AG04450 (cell line): ENCODE measurements at regions not wholly inside any gene's neighbourhood (a gene's known extent, or its start where the extent isn't known, plus 50 kb on each side); places are given as distances from the start of the nearest gene placed in this dataset.

Experiments
- CTCF ChIA-PET: fragments of 300-600, 350-600 bp; formaldehyde crosslinking; extraction: SDS; loops from one replicate; lab custom pipeline; 2022; ENCODE audit warnings: antibody characterized with exemption, inconsistent platforms; lab: Charles Lee
- POLR2A ChIA-PET: fragments of 350-600 bp; formaldehyde crosslinking; extraction: SDS; loops from one replicate; lab custom pipeline; 2021; ENCODE audit warnings: antibody characterized with exemption, inconsistent platforms; lab: Yijun Ruan, JAX
- DNase-seq: peaks from one replicate; pipeline ENCODE4 v3.0.0-alpha.2; 2011; ENCODE audit warnings: low read depth, low spot score
- H3K27ac ChIP-seq: one replicate; pipeline ENCODE4 v1.5.1; 2012; ENCODE audit warnings: low read depth, low read length, control low read depth
- H3K27me3 ChIP-seq: one replicate; pipeline ENCODE4 v1.6.0; 2012; ENCODE audit warnings: low read length; ENCODE audit not compliant: control insufficient read depth, insufficient read depth
- H3K4me3 ChIP-seq: 2 replicates; pipeline ENCODE4 v1.5.1; 2011; ENCODE audit warnings: mild to moderate bottlenecking, low read depth, low read length, control low read depth
- H3K9me3 ChIP-seq: 2 replicates; pipeline ENCODE4 v1.5.1; 2012; ENCODE audit warnings: low read length; ENCODE audit not compliant: control insufficient read depth, insufficient read depth
- CTCF ChIP-seq: IDR thresholded peaks from 2 replicates; pipeline ENCODE4 v1.5.1; 2011; ENCODE audit warnings: low read depth, low read length, control low read depth, inconsistent platforms

DNA sequence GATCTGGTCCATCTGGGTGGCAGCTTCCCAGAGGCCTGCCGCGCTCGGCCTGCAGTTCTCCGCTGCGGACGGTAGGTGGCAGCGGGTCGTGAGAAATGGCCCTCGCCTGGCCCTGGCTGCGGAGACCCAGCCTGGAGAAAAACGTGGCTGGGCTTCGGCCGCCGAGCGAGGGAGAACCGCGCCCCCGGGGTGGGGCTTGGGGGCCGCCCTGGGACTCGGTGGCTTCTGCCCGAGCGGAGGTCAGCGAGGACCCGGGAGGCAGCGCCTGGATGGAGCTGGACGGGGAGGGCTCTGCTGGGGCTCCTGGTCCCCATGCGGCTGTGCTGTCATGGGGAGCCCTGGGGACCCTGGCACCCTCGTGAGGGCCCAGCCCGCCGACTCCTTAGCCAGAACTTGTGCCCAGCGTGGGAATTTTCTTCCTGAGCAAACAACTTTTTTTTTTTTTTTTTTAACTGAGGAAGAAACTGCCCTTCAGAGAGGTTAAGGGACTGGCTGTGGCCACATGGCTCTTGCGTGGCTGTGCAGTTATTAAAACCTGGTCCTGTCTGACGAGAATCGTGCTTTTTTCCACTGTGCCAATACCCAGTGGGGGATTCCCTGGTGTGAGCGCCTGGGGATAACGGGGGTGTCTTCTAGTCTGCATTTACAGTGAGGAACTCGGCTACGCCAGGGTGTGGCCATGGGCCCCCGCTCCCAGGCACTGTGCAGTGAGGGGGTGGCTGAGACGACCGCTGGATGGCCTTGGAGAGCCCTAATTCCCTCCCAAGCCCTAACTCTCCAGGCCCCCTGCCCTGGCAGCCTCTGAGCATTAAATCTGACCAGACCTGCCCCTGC, 535.6 kb downstream of the INSC start:
- peak; percentile 82 for DNase-seq
- CTCF ChIA-PET = interaction anchor here (0.6 to 3.8 kb wide), 48 partner anchors 9 to 1116 kb away, joined by 3 to 51 read pairs (median 3); no protein-coding TSS in a partner anchor
- no peaks in the 10 kb centered on the region for H3K9me3 ChIP-seq
- peak; percentile 95 for TF ChIP-seq CTCF
- H3K27ac ChIP-seq = peak overlapping the region; percentile 31
- H3K4me3 ChIP-seq = peak overlapping the region; percentile 59
- POLR2A ChIA-PET = interaction anchor here (0.6 to 1.5 kb wide), 5 partner anchors 70 to 956 kb away, joined by 3 to 5 read pairs (median 4); no protein-coding TSS in a partner anchor
- no peaks in the 10 kb centered on the region for H3K27me3 ChIP-seq

DNA sequence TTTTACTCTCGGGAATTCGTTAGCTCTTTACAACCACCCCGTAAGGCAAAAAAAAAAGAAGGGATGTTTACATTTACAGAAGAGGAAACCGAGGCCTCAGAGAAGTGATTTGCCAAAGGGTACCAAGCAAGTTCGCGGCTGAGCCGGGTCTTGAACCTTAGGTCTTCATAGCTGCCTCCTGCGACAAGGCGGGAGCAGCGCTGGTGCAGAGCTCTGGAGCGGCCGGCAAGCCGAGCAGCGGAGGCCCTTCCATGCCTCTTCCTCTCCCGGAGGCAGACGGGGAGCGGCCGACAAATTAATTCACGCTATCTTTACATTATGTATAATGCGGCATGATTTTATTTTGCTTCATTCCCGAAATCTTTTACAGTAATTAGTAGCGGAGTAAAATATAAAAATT, 536.3 kb downstream of the INSC start:
- TF ChIP-seq CTCF = no peak
- no peaks in the 10 kb centered on the region for H3K27me3 ChIP-seq
- CTCF ChIA-PET = interaction anchor here (0.6 to 1.4 kb wide), 6 partner anchors 22 to 966 kb away, joined by 3 to 5 read pairs (median 3); no protein-coding TSS in a partner anchor
- no peak overlapping the region for H3K4me3 ChIP-seq
- DNase-seq = no peak
- H3K27ac ChIP-seq = no peak overlapping the region
- POLR2A ChIA-PET = interaction anchor here (1.5 kb wide), 1 partner anchor 954 kb away, joined by 4 read pairs; no protein-coding TSS in a partner anchor
- no peaks in the 10 kb centered on the region for H3K9me3 ChIP-seq

DNA sequence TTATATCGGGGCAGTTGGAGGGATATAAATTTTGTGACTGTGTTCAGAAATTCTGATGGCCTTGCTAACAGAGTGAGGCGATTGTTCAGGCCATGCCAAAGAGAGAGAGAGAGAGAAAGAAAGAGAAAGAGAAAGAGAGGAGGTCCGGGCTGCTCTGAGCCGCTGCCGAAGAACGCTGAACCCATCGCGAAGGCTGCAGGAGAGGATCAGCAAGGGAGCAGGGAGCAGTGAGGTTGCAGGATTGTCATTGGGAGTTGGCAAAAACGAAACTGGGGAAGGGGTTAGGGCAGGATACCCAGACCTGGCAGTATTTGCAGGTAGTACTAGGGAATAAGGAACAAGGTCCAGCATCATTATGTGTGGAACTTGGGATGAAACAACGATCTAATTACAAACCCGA, 537.1 kb downstream of the INSC start:
- no peak for TF ChIP-seq CTCF
- Histone ChIP-seq H3K9me3 (no peaks in the 10 kb centered on the region), H3K27me3 (no peaks in the 10 kb centered on the region), H3K27ac (no peak overlapping the region), H3K4me3 (no peak overlapping the region; the same call in 1 of the 2 replicates)
- DNase-seq = no peak
- CTCF ChIA-PET = interaction anchor here (0.7 kb wide), 1 partner anchor 22 kb away, joined by 3 read pairs; no protein-coding TSS in a partner anchor
- POLR2A ChIA-PET = no interaction called here

GRCh38 chr11:15653191-15653710, 538.5 kb downstream of the INSC start:
- ChIA-PET CTCF (no interaction called here), POLR2A (no interaction called here)
- Histone ChIP-seq H3K27me3 (no peaks in the 10 kb centered on the region), H3K9me3 (no peaks in the 10 kb centered on the region), H3K27ac (no peak overlapping the region), H3K4me3 (no peak overlapping the region)
- TF ChIP-seq CTCF = no peak
- no peak for DNase-seq

DNA sequence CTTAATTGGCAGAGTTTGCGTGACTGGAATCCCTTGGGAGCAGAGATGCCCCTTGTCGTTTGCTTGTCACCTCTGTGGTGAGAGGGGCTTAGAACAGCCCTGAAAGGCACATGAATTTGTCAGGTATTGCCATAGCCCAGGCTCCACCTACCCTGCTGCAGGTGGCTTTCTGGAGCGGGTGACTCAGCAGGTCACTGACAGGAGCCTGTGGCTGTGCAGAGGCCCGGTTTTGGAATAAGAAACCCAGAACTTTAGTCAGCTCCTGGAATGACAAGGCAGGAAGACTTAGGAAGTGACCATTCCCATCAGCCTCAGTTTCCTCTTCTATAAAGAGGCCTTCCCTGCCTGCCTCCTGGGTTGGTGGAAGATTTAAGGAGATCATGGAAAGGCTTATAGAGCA, 539.7 kb downstream of the INSC start:
- H3K4me3 ChIP-seq = no peak overlapping the region
- DNase-seq = no peak
- no peak overlapping the region for H3K27ac ChIP-seq
- TF ChIP-seq CTCF = no peak
- ChIA-PET CTCF (no interaction called here), POLR2A (no interaction called here)
- H3K9me3 ChIP-seq = no peaks in the 10 kb centered on the region
- H3K27me3 ChIP-seq = peaks cover 4% of the 10 kb centered on the region
